DND-41 (cell line): ENCODE measurements at regions not wholly inside any gene's neighbourhood (a gene's known extent, or its start where the extent isn't known, plus 50 kb on each side); places are given as distances from the start of the nearest gene placed in this dataset.
A peak's percentile ranks its signal among the peaks of the same experiment; 100 is the strongest.

Experiments
- ATAC-seq: fragments of 200-7000 bp; cut with Tn5 transposase; 3 replicates; pipeline ENCODE4 v1.9.1; 2021; ENCODE audit warnings: low read depth; ENCODE audit not compliant: insufficient read depth
- DNase-seq: peaks from one replicate; pipeline ENCODE4 v3.0.0-alpha.2; 2020
- H2AFZ ChIP-seq: 2 replicates; pipeline ENCODE4 v1.6.0; 2012; ENCODE audit warnings: low read depth, low read length
- H3K27ac ChIP-seq: 2 replicates; pipeline ENCODE4 v1.5.1; 2012; ENCODE audit warnings: low read length, inconsistent platforms
- H3K27me3 ChIP-seq: fragments of 200-600 bp; sonication (generic); 2 replicates; pipeline ENCODE4 v1.6.0; 2012; ENCODE audit warnings: low read length, mild to moderate bottlenecking, inconsistent platforms; ENCODE audit not compliant: insufficient read depth, poor library complexity
- H3K36me3 ChIP-seq: 2 replicates; pipeline ENCODE4 v1.5.1; 2012; ENCODE audit warnings: low read length, inconsistent platforms; ENCODE audit not compliant: insufficient read depth
- H3K4me1 ChIP-seq: 2 replicates; pipeline ENCODE4 v1.5.1; 2012; ENCODE audit warnings: mild to moderate bottlenecking, low read length; ENCODE audit not compliant: insufficient read depth
- H3K4me2 ChIP-seq: 2 replicates; pipeline ENCODE4 v1.6.0; 2012; ENCODE audit warnings: mild to moderate bottlenecking, moderate library complexity, low read length, inconsistent platforms; ENCODE audit not compliant: insufficient read depth
- H3K4me3 ChIP-seq, 2 experiments: fragments of 200-600 bp in 1 of 2; shearing (Covaris generic) in 1 of 2; 2 replicates each; pipeline ENCODE4 v1.5.1; 2012 to 2016; ENCODE audit warnings: inconsistent platforms in 2 of 2, low read length in 2 of 2, mild to moderate bottlenecking in 2 of 2, low read depth in 1 of 2, moderate library complexity in 1 of 2
- H3K79me2 ChIP-seq: 2 replicates; pipeline ENCODE4 v1.6.0; 2012; ENCODE audit warnings: low read length, inconsistent platforms; ENCODE audit not compliant: insufficient read depth
- H3K9ac ChIP-seq: 2 replicates; pipeline ENCODE4 v1.6.0; 2012; ENCODE audit warnings: low read depth, mild to moderate bottlenecking, inconsistent platforms, low read length, moderate library complexity
- H3K9me3 ChIP-seq: 2 replicates; pipeline ENCODE4 v1.5.1; 2012; ENCODE audit warnings: low read length, moderate library complexity, mild to moderate bottlenecking, inconsistent platforms; ENCODE audit not compliant: insufficient read depth, severe bottlenecking
- H4K20me1 ChIP-seq: 2 replicates; pipeline ENCODE4 v1.6.0; 2012; ENCODE audit warnings: low read length; ENCODE audit not compliant: insufficient read depth
- EZH2 ChIP-seq: IDR thresholded peaks from 3 replicates; pipeline ENCODE4 v1.6.1; 2012; ENCODE audit warnings: borderline replicate concordance, low read depth, mild to moderate bottlenecking, moderate library complexity, low read length, inconsistent platforms; ENCODE audit not compliant: severe bottlenecking
- TF ChIP-seq, protein P1 (sequence below): IDR thresholded peaks from 2 replicates; pipeline ENCODE4 v1.5.1; 2012; ENCODE audit warnings: borderline replicate concordance, low read length, moderate library complexity, mild to moderate bottlenecking; ENCODE audit not compliant: poor library complexity, severe bottlenecking; ENCODE audit errors: extremely low read depth

DNA sequence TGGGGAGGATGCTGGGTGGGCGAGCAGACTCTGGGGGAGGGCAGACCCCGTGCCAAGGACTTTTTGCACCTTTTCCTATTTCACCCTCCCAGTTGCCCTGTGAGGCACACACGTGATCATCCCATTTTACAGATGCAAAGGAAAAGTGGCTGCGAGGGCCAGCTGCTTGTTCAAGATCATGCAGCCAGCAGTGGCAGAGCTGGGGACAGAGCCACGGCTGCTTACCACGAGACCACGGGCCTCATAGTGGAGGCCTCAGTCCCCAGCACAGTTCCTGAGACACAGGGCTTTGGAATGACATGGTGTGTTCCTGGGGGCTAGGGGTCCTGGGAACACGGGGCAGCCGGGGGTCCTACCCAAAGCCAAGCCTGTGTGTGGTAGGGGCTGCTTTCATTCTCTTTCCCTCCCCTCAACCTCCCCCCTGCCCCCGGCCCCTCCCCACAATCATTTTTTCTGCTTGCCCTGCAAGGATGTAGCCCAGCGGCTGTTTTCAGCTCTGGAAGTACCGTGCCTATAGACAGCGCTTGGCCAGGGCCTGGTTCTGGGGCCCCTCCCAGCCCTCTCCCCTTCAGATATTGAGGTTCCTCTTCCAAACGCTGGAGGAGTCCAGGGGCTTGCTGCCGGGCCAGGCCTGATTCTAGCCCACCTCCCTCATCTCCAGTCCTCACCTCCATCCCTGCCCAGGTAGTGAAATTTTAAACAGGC lies 58.5 kb upstream of the IER5L start:
- Histone ChIP-seq H3K9ac (no peak overlapping the region), H3K9me3 (no peaks in the 10 kb centered on the region), H4K20me1 (no peaks in the 10 kb centered on the region; the same call in 1 of the 2 replicates), H2AFZ (no peak overlapping the region), H3K36me3 (no peaks in the 10 kb centered on the region), H3K27me3 (no peaks in the 10 kb centered on the region), H3K27ac (no peak overlapping the region), H3K4me3 (no peak overlapping the region), H3K4me1 (peaks cover 6% of the 10 kb centered on the region), H3K79me2 (no peaks in the 10 kb centered on the region), H3K4me2 (no peak overlapping the region)
- ATAC-seq (0 out of 3 replicates have a peak, but pooled peaks have one; percentile 14), DNase-seq (peak; percentile 20)
- no peak for TF ChIP-seq EZH2
- TF ChIP-seq, protein P1, sequence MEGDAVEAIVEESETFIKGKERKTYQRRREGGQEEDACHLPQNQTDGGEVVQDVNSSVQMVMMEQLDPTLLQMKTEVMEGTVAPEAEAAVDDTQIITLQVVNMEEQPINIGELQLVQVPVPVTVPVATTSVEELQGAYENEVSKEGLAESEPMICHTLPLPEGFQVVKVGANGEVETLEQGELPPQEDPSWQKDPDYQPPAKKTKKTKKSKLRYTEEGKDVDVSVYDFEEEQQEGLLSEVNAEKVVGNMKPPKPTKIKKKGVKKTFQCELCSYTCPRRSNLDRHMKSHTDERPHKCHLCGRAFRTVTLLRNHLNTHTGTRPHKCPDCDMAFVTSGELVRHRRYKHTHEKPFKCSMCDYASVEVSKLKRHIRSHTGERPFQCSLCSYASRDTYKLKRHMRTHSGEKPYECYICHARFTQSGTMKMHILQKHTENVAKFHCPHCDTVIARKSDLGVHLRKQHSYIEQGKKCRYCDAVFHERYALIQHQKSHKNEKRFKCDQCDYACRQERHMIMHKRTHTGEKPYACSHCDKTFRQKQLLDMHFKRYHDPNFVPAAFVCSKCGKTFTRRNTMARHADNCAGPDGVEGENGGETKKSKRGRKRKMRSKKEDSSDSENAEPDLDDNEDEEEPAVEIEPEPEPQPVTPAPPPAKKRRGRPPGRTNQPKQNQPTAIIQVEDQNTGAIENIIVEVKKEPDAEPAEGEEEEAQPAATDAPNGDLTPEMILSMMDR: no peak

DNA sequence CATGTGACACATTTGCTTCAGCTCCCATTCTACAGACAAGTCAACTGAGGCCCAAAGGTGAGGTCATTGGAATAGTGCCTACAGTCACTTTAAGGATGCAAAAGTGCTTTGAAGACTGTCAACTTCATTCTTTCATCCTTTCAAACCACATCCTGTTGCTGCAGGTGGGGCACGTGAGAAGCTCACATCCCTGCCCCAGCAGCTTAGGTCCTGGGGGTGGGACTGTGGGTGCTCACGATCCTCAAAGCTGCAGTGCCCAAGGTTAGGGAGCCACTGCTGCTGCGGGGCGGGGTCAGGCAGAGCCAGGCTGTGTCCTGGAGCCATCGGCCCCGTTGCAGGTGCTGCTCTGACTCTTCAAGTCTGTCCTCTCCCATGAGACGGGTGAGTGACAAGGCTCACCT lies 57.9 kb upstream of the IER5L start:
- Histone ChIP-seq H3K79me2 (no peaks in the 10 kb centered on the region), H3K27ac (no peak overlapping the region), H3K9ac (no peak overlapping the region), H3K4me3 (no peak overlapping the region), H3K36me3 (no peaks in the 10 kb centered on the region), H3K4me1 (peaks cover 6% of the 10 kb centered on the region), H3K27me3 (no peaks in the 10 kb centered on the region), H3K9me3 (no peaks in the 10 kb centered on the region), H2AFZ (no peak overlapping the region), H4K20me1 (no peaks in the 10 kb centered on the region; the same call in 1 of the 2 replicates), H3K4me2 (no peak overlapping the region)
- TF ChIP-seq, protein P1: no peak
- TF ChIP-seq EZH2: no peak
- peak; percentile 85 for DNase-seq
- ATAC-seq: peak; percentile 95

DNA sequence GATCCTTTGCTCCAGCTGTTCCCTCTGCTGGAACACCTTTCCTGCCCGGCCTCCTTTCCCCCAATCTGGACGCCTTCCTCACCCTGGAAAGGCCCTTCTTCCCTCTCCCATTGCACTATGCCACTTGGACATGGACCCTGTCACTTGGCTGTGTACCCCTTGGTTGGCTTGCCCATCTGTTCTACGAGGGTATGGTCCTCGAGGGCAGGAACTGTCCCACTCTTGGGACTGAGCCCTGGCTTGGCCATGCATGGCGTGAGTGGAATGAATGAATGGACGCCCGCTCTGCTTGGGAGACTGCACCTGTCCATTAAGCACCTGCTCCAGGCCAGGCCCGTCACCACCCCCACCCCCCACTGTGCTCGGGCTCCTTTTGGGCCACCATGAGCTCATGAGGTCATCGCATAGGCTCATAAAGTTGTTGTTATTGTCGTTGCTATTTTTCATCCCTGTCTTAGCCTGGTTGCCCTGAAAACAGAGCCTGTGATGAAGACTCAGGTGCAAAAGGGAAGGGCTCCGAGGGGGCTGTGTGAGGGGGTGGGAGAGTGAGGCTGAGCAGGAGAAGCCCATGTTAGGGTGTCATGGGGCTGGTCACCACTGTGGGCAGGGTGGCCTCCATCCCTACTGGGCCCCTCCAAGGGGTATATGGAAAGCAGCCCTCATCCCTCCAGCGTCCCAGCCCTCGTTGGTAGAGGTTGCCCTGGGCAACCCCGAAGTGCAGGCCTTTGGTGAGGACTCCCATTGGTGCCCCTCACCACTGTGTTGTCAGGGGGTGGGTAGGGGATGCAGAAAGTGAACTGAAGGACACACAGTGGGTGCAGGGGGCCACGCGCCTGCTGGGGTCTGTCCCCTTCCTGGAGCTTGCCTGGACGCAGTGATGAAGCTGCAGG lies 57.2 kb upstream of the IER5L start:
- H3K27me3 ChIP-seq: no peaks in the 10 kb centered on the region
- no peak for ATAC-seq
- no peak overlapping the region for H3K9ac ChIP-seq
- H3K4me2 ChIP-seq: no peak overlapping the region
- no peak overlapping the region for H2AFZ ChIP-seq
- TF ChIP-seq EZH2: no peak
- TF ChIP-seq, protein P1: no peak
- H3K36me3 ChIP-seq: no peaks in the 10 kb centered on the region
- H4K20me1 ChIP-seq: no peaks in the 10 kb centered on the region; the same call in 1 of the 2 replicates
- H3K27ac ChIP-seq: no peak overlapping the region
- H3K9me3 ChIP-seq: no peaks in the 10 kb centered on the region
- no peaks in the 10 kb centered on the region for H3K79me2 ChIP-seq
- no peak for DNase-seq
- no peak overlapping the region for H3K4me3 ChIP-seq
- peaks cover 6% of the 10 kb centered on the region for H3K4me1 ChIP-seq
